Stimulated activated effector memory CD8-positive, alpha-beta T cell treated with anti-CD3 and anti-CD28 coated beads, Interleukin-12 subunit alpha, Interleukin-12 subunit beta, amount 100 ng/mL, for 72 hours (primary cell): ENCODE measurements at regions not wholly inside any gene's neighbourhood (a gene's known extent, or its start where the extent isn't known, plus 50 kb on each side); places are given as distances from the start of the nearest gene placed in this dataset.

Experiments
- ATAC-seq: fragments of 150-1000 bp; cut with Tn5 transposase; 2 replicates; pipeline ENCODE4 v1.10.0; 2021
- DNase-seq, 2 donors: peaks; one replicate each; pipeline ENCODE4 v3.0.0; 2021 to 2022; ENCODE audit warnings: low spot score in 2 of 2
- H3K27ac Mint-ChIP-seq: one replicate; pipeline ENCODE4 v1.8.0; 2022; ENCODE audit warnings: mild to moderate bottlenecking, mixed read lengths
- H3K36me3 Mint-ChIP-seq: one replicate; pipeline ENCODE4 v1.8.0; 2022; ENCODE audit warnings: mild to moderate bottlenecking, mixed read lengths
- H3K4me1 Mint-ChIP-seq: one replicate; pipeline ENCODE4 v1.8.0; 2022; ENCODE audit warnings: mixed read lengths
- H3K4me3 Mint-ChIP-seq: one replicate; pipeline ENCODE4 v1.8.0; 2022; ENCODE audit warnings: mild to moderate bottlenecking, mixed read lengths
- H3K9me3 Mint-ChIP-seq: one replicate; pipeline ENCODE4 v1.8.0; 2022; ENCODE audit warnings: mixed read lengths

GRCh38 chr18:78056011-78056410 is 806.4 kb downstream of the GALR1 start:
- peaks cover 9% of the 10 kb centered on the region for H3K9me3 Mint-ChIP-seq
- H3K27ac Mint-ChIP-seq: no peak overlapping the region
- no peaks in the 10 kb centered on the region for H3K36me3 Mint-ChIP-seq
- DNase-seq (no peak), ATAC-seq (no peak)
- no peaks in the 10 kb centered on the region for H3K4me1 Mint-ChIP-seq
- no peak overlapping the region for H3K4me3 Mint-ChIP-seq

DNA sequence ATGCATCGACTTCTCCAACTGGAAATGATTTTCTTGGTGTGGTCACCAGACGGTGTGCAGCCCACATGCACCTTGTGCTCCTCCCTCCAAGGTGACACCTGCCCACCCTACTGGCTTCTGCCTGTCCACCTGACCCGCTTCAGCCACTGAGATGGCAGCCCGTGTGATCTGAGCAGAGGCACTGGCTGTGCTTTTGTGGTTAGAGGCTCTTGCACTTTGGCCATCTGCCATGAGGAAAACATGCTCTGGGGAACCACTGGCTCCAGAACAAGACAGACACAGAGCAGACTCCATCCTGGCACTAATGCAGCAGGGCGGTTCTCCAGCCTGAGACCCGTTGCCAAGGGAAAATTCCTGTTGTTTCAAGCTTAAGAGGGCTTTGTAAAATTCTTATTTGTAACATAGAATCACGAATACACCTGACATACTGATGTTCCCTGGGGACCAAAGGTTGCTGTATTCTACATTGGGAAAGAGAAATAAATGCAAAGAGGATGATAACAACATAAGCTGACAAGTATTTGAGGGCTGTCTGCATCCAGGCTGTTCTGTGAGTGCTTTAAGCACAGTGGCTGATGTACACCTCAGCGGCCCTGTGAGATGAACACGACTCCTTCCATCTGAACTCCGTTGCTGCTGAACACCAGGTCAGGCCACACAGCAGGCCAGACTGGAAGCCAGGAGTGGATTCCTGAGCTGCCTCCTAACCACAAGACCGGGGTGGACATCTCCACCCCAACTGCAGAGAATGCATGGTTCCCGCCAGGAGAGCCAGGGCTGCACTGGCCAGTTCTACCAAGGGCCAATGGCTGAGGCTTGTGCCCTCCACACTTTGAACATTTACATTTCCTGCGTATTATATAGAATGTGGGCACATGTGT is 820.4 kb downstream of the GALR1 start:
- Mint-ChIP-seq H3K27ac (no peak overlapping the region), H3K36me3 (no peaks in the 10 kb centered on the region), H3K4me3 (no peak overlapping the region), H3K4me1 (no peaks in the 10 kb centered on the region), H3K9me3 (no peaks in the 10 kb centered on the region)
- no peak for DNase-seq
- ATAC-seq: no peak

DNA sequence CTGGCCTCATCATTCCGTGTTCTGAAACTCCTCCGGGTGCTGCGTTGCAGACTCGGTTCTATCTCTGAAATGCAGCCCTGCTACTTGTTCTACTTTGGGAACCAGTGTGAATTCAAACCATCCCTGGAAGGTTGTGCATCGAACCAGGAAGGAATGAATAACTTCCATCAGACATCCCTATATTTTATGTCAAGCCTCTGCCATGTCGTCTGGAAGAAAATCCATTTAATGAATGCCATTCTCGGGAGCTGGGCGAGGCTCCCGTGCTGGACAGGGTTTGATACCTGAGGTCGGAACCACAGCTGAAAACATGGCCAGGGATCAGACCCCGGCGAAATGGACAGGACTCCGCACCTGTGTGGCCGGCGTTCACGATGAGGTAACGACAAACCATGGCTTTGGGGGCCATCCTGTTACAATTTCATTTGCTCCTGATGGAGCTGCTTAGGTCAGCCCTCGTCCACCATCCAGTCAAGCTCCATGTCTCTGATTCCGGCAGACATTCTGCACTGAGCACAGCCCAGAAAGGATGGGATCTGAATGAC is 821.6 kb downstream of the GALR1 start:
- Mint-ChIP-seq H3K4me3 (no peak overlapping the region), H3K9me3 (no peaks in the 10 kb centered on the region), H3K4me1 (no peaks in the 10 kb centered on the region), H3K36me3 (no peaks in the 10 kb centered on the region), H3K27ac (no peak overlapping the region)
- DNase-seq (no peak), ATAC-seq (no peak)

DNA sequence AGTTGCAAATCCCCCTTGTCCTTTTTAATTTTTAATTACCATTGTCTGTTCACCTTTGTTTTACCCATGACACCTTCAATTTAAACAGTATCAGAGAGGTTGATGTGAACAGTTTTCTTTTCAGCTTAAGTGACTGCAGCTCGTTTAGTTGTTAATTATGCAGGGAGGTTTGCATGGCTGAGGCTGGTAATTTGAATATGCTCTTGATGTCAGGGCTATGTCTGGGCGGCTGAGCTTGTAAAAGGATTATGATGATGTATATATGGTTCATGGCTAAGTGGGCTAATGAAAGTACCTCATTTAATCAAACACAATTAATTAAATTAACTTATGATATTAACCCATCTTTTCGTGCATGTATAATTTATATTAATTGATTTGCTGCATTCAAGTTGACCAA is 822.1 kb downstream of the GALR1 start:
- no peak overlapping the region for H3K4me3 Mint-ChIP-seq
- H3K27ac Mint-ChIP-seq: no peak overlapping the region
- ATAC-seq (no peak), DNase-seq (no peak)
- H3K9me3 Mint-ChIP-seq: no peaks in the 10 kb centered on the region
- H3K36me3 Mint-ChIP-seq: no peaks in the 10 kb centered on the region
- H3K4me1 Mint-ChIP-seq: no peaks in the 10 kb centered on the region

GRCh38 chr18:78072375-78072774 is 822.7 kb downstream of the GALR1 start:
- DNase-seq: no peak
- H3K4me1 Mint-ChIP-seq: no peaks in the 10 kb centered on the region
- H3K36me3 Mint-ChIP-seq: no peaks in the 10 kb centered on the region
- no peak overlapping the region for H3K27ac Mint-ChIP-seq
- ATAC-seq: no peak
- H3K4me3 Mint-ChIP-seq: no peak overlapping the region
- H3K9me3 Mint-ChIP-seq: no peaks in the 10 kb centered on the region

GRCh38 chr18:78073275-78073674 is 823.6 kb downstream of the GALR1 start:
- no peak overlapping the region for H3K4me3 Mint-ChIP-seq
- no peaks in the 10 kb centered on the region for H3K36me3 Mint-ChIP-seq
- H3K9me3 Mint-ChIP-seq: no peaks in the 10 kb centered on the region
- no peaks in the 10 kb centered on the region for H3K4me1 Mint-ChIP-seq
- DNase-seq (no peak), ATAC-seq (no peak)
- no peak overlapping the region for H3K27ac Mint-ChIP-seq

DNA sequence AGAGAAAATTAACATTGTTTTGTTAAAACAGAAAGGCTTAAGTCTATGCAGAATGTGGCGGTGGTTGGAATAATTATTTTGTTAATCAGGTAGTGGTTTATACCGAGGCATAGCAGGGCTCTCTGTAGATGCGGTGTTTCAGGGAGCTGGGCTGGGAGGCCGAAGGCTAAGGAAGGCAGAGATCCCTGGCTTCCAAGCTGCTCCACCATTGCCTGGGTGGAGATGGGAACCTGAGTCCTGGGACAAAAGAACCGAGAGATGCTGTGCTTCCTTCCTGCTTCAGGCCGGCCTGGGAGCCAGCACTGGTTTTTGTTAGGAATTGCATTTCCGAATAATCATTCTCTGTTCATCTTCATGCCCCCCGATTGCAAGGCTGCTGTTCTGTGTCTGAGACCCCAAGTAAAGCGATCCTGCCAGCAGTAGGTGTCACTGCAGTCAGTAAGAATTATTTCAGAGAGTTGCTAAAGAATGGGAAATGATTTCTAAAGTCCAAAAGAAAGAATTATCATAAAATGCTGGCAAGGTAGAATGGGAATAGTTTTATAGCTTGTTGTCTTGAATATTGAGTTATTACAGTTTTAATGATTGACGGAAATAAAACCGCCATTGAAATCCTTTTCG is 824.9 kb downstream of the GALR1 start:
- Mint-ChIP-seq H3K4me1 (no peaks in the 10 kb centered on the region), H3K36me3 (no peaks in the 10 kb centered on the region), H3K4me3 (no peak overlapping the region), H3K27ac (no peak overlapping the region), H3K9me3 (no peaks in the 10 kb centered on the region)
- DNase-seq: no peak
- no peak for ATAC-seq

- ATAC-seq (no peak), DNase-seq (no peak)
- Mint-ChIP-seq H3K4me3 (no peak overlapping the region), H3K27ac (no peak overlapping the region), H3K9me3 (no peaks in the 10 kb centered on the region), H3K36me3 (no peaks in the 10 kb centered on the region), H3K4me1 (no peaks in the 10 kb centered on the region)
Measured at GRCh38 chr18:78080081-78080480, 830.4 kb downstream of the GALR1 start.

- Mint-ChIP-seq H3K36me3 (no peaks in the 10 kb centered on the region), H3K4me1 (no peaks in the 10 kb centered on the region), H3K27ac (no peak overlapping the region), H3K9me3 (no peaks in the 10 kb centered on the region), H3K4me3 (no peak overlapping the region)
- no peak for ATAC-seq
- DNase-seq: no peak
Measured at GRCh38 chr18:78080761-78081160, 831.1 kb downstream of the GALR1 start.

- Mint-ChIP-seq H3K4me1 (no peaks in the 10 kb centered on the region), H3K36me3 (no peaks in the 10 kb centered on the region), H3K27ac (no peak overlapping the region), H3K4me3 (no peak overlapping the region), H3K9me3 (no peaks in the 10 kb centered on the region)
- DNase-seq (no peak), ATAC-seq (no peak)
Measured at GRCh38 chr18:78082816-78083215, 833.2 kb downstream of the GALR1 start.

- H3K4me1 Mint-ChIP-seq: no peaks in the 10 kb centered on the region
- H3K9me3 Mint-ChIP-seq: no peaks in the 10 kb centered on the region
- peaks cover 5% of the 10 kb centered on the region for H3K36me3 Mint-ChIP-seq
- DNase-seq (no peak), ATAC-seq (no peak)
- no peak overlapping the region for H3K4me3 Mint-ChIP-seq
- H3K27ac Mint-ChIP-seq: no peak overlapping the region
Measured at GRCh38 chr18:78085241-78086185, 835.9 kb downstream of the GALR1 start.

GRCh38 chr18:78086931-78087330 is 837.3 kb downstream of the GALR1 start:
- H3K4me3 Mint-ChIP-seq: no peak overlapping the region
- H3K27ac Mint-ChIP-seq: no peak overlapping the region
- H3K4me1 Mint-ChIP-seq: no peaks in the 10 kb centered on the region
- DNase-seq: no peak
- no peaks in the 10 kb centered on the region for H3K9me3 Mint-ChIP-seq
- no peak for ATAC-seq
- H3K36me3 Mint-ChIP-seq: peaks cover 5% of the 10 kb centered on the region

- Mint-ChIP-seq H3K4me3 (no peak overlapping the region), H3K27ac (no peak overlapping the region), H3K4me1 (no peaks in the 10 kb centered on the region), H3K36me3 (peaks cover 5% of the 10 kb centered on the region), H3K9me3 (no peaks in the 10 kb centered on the region)
- no peak for DNase-seq
- peak; percentile 16 for ATAC-seq
Measured at GRCh38 chr18:78087338-78087737, 837.7 kb downstream of the GALR1 start.

DNA sequence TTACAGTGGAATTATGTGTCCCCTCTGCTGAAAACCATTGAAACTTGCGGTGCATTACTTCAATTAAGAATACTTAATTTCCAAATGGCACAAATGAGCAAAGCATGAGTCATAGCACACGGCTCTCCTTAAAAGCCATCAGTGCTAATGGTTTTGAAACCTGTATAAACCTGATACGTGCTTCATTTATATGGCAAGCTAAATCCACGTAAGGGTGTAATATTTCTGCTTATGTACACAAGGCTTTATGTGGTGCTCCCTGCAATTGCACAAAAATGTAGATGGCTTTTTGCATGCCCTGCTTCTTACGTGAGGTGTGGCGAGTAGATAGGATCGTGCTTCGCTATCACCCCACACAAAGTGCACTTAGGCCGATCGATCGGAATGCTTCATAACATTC is 840.9 kb downstream of the GALR1 start:
- Mint-ChIP-seq H3K36me3 (peaks cover 5% of the 10 kb centered on the region), H3K9me3 (no peaks in the 10 kb centered on the region), H3K27ac (no peak overlapping the region), H3K4me3 (no peak overlapping the region), H3K4me1 (no peaks in the 10 kb centered on the region)
- ATAC-seq: no peak
- no peak for DNase-seq

DNA sequence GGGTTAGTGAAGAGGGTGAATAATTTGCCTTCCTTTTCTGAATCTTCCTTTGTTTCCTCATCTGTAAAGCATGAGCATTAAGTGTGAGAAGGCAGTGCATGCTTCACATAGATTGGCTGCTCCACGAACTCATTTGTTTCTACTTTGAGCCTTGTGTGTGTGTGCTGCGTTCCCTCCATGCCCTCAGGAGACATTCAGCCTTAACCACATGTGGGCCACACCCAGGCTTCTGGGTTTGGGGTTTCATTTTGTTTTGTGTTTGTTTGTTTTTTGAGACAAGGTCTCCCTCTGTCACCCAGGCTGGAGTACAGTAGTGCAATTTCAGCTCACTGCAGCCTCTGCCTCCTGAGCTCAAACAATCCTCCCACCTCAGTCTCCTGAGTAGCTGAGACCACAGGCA is 843.3 kb downstream of the GALR1 start:
- Mint-ChIP-seq H3K27ac (no peak overlapping the region), H3K36me3 (peaks cover 5% of the 10 kb centered on the region), H3K4me1 (no peaks in the 10 kb centered on the region), H3K4me3 (no peak overlapping the region), H3K9me3 (peaks cover 4% of the 10 kb centered on the region)
- ATAC-seq (no peak), DNase-seq (no peak)
